H9 (cell line): ENCODE measurements at regions not wholly inside any gene's neighbourhood (a gene's known extent, or its start where the extent isn't known, plus 50 kb on each side); places are given as distances from the start of the nearest gene placed in this dataset.
"Not testable (repeated sequence)": the region's sequence is repeated elsewhere in the genome, so short reads cannot be mapped to it uniquely, and the experiment has no call there.

ENCODE experiments used
- DNase-seq: peaks from one replicate; pipeline ENCODE4 v3.0.0-alpha.2; 2017
- H2AFZ ChIP-seq: one replicate; pipeline ENCODE4 v1.6.1; 2013; ENCODE audit warnings: mild to moderate bottlenecking, low read length, control low read depth, moderate library complexity
- H2AK5ac ChIP-seq: 2 replicates; pipeline ENCODE4 v1.6.1; 2013; ENCODE audit warnings: low read length, control low read depth, mixed read lengths; ENCODE audit not compliant: insufficient read length
- H2BK120ac ChIP-seq: one replicate; pipeline ENCODE4 v1.6.1; 2013; ENCODE audit warnings: low read depth, mild to moderate bottlenecking, low read length, control low read depth, inconsistent platforms; ENCODE audit not compliant: poor library complexity, severe bottlenecking
- H2BK12ac ChIP-seq: 2 replicates; pipeline ENCODE4 v1.6.1; 2013; ENCODE audit warnings: low read length, control low read depth, mixed read lengths, low read depth; ENCODE audit not compliant: insufficient read length
- H2BK15ac ChIP-seq: 2 replicates; pipeline ENCODE4 v1.6.1; 2013; ENCODE audit warnings: low read depth, low read length, control low read depth
- H2BK20ac ChIP-seq: one replicate; pipeline ENCODE4 v1.6.1; 2013; ENCODE audit warnings: low read depth, mild to moderate bottlenecking, low read length, control low read depth, inconsistent platforms; ENCODE audit not compliant: poor library complexity, severe bottlenecking
- H2BK5ac ChIP-seq: 2 replicates; pipeline ENCODE4 v1.6.1; 2013; ENCODE audit warnings: low read length, control low read depth, mixed read lengths; ENCODE audit not compliant: insufficient read length
- H3K14ac ChIP-seq: 2 replicates; pipeline ENCODE4 v1.6.1; 2013; ENCODE audit warnings: low read length, control low read depth; ENCODE audit not compliant: insufficient read depth
- H3K18ac ChIP-seq: 2 replicates; pipeline ENCODE4 v1.6.1; 2013; ENCODE audit warnings: low read depth, mild to moderate bottlenecking, mixed read lengths, low read length, control low read depth; ENCODE audit not compliant: insufficient read length
- H3K23ac ChIP-seq: 2 replicates; pipeline ENCODE4 v1.6.1; 2013; ENCODE audit warnings: low read length, control low read depth, mixed read lengths, low read depth; ENCODE audit not compliant: insufficient read length
- H3K23me2 ChIP-seq: 2 replicates; pipeline ENCODE4 v1.6.1; 2013; ENCODE audit warnings: low read depth, mild to moderate bottlenecking, mixed read lengths, low read length, control low read depth; ENCODE audit not compliant: insufficient read length, poor library complexity, severe bottlenecking
- H3K27ac ChIP-seq: 2 replicates; pipeline ENCODE4 v1.5.1; 2013; ENCODE audit warnings: low read length, control low read depth, mixed read lengths, low read depth; ENCODE audit not compliant: insufficient read length
- H3K27me3 ChIP-seq: 2 replicates; pipeline ENCODE4 v1.6.1; 2013; ENCODE audit warnings: low read length, control low read depth, inconsistent platforms; ENCODE audit not compliant: insufficient read depth
- H3K4ac ChIP-seq: 2 replicates; pipeline ENCODE4 v1.6.1; 2013; ENCODE audit warnings: low read depth, mild to moderate bottlenecking, control low read depth, inconsistent platforms, low read length, moderate library complexity
- H3K4me1 ChIP-seq: 2 replicates; pipeline ENCODE4 v1.6.1; 2013; ENCODE audit warnings: low read length, control low read depth, inconsistent platforms; ENCODE audit not compliant: insufficient read depth
- H3K4me2 ChIP-seq: 2 replicates; pipeline ENCODE4 v1.6.1; 2013; ENCODE audit warnings: low read length, control low read depth, mixed read lengths; ENCODE audit not compliant: insufficient read length, insufficient read depth
- H3K56ac ChIP-seq: 2 replicates; pipeline ENCODE4 v1.6.1; 2013; ENCODE audit warnings: low read depth, mild to moderate bottlenecking, mixed read lengths, low read length, control low read depth; ENCODE audit not compliant: insufficient read length
- H3K79me1 ChIP-seq: 2 replicates; pipeline ENCODE4 v1.6.1; 2013; ENCODE audit warnings: low read depth, mild to moderate bottlenecking, moderate library complexity, low read length, control low read depth, inconsistent platforms; ENCODE audit not compliant: insufficient read depth, poor library complexity, severe bottlenecking
- H3K79me2 ChIP-seq: 2 replicates; pipeline ENCODE4 v1.6.1; 2013; ENCODE audit warnings: low read length, control low read depth, inconsistent platforms; ENCODE audit not compliant: insufficient read depth
- H3K9ac ChIP-seq: 2 replicates; pipeline ENCODE4 v1.6.1; 2013; ENCODE audit warnings: low read length, control low read depth, mixed read lengths; ENCODE audit not compliant: insufficient read length; ENCODE audit errors: extremely low read depth
- H3K9me3 ChIP-seq: one replicate; pipeline ENCODE4 v1.6.1; 2013; ENCODE audit warnings: low read depth, low read length, inconsistent platforms; ENCODE audit not compliant: control insufficient read depth
- H3T11ph ChIP-seq: one replicate; pipeline ENCODE4 v1.6.1; 2013; ENCODE audit warnings: mild to moderate bottlenecking, low read length, control low read depth, inconsistent platforms
- H4K20me1 ChIP-seq: one replicate; pipeline ENCODE4 v1.6.1; 2013; ENCODE audit not compliant: control insufficient read depth, insufficient read length, insufficient read depth
- H4K5ac ChIP-seq: 2 replicates; pipeline ENCODE4 v1.6.1; 2013; ENCODE audit warnings: low read depth, mild to moderate bottlenecking, mixed read lengths, low read length, control low read depth; ENCODE audit not compliant: insufficient read length
- H4K8ac ChIP-seq: replicated peaks from 2 replicates; pipeline ENCODE4 v1.6.1; 2013; ENCODE audit warnings: low read length, control low read depth, mixed read lengths, low read depth; ENCODE audit not compliant: insufficient read length
- H4K91ac ChIP-seq: 2 replicates; pipeline ENCODE4 v1.6.1; 2013; ENCODE audit warnings: low read depth, mild to moderate bottlenecking, moderate library complexity, mixed read lengths, low read length, control low read depth; ENCODE audit not compliant: insufficient read length
- H3K27ac Mint-ChIP-seq, 3 experiments: 2 replicates in 2 of 3; 3 replicates in 1 of 3; pipeline ENCODE4 v1.8.0; 2020 to 2021; ENCODE audit warnings: mixed read lengths in 3 of 3, mild to moderate bottlenecking in 1 of 3, moderate library complexity in 1 of 3
- H3K27me3 Mint-ChIP-seq: 2 replicates; pipeline ENCODE4 v1.8.0; 2021; ENCODE audit warnings: low read depth, mild to moderate bottlenecking, moderate library complexity, mixed read lengths
- H3K36me3 Mint-ChIP-seq, 3 experiments: 2 replicates in 2 of 3; 3 replicates in 1 of 3; pipeline ENCODE4 v1.8.0; 2020 to 2021; ENCODE audit warnings: low read depth in 3 of 3, mixed read lengths in 3 of 3; ENCODE audit not compliant: insufficient read depth in 1 of 3
- H3K4me1 Mint-ChIP-seq, 2 experiments: 2 replicates each; pipeline ENCODE4 v1.8.0; 2020; ENCODE audit warnings: mixed read lengths in 2 of 2
- H3K4me3 Mint-ChIP-seq, 2 experiments: 2 replicates in 1 of 2; 3 replicates in 1 of 2; pipeline ENCODE4 v1.8.0; 2020 to 2021; ENCODE audit warnings: mild to moderate bottlenecking in 2 of 2, mixed read lengths in 2 of 2, moderate library complexity in 1 of 2
- H3K9me3 Mint-ChIP-seq, 2 experiments: 2 replicates in 1 of 2; 3 replicates in 1 of 2; pipeline ENCODE4 v1.8.0; 2020; ENCODE audit warnings: mild to moderate bottlenecking in 2 of 2, mixed read lengths in 2 of 2, moderate library complexity in 1 of 2
- CTCF ChIP-seq: fragments of 200-600 bp; sonication (generic); conservative IDR thresholded peaks from 3 replicates; pipeline ENCODE4 v1.8.0; 2021; ENCODE audit warnings: antibody characterized with exemption, mild to moderate bottlenecking
- WGBS: extraction: QIAGEN DNeasy Blood & Tissue Kit; methylation state at CpG from one replicate; pipeline ENCODE4 v1.1.7; 2013; ENCODE audit warnings: missing lambda C conversion rate, low lambda C conversion rate, mixed read lengths; ENCODE audit not compliant: insufficient read length; ENCODE audit errors: extremely low coverage; 5-methylcytosine and 5-hydroxymethylcytosine counted together

- H4K91ac ChIP-seq, result no peak overlapping the region
- Mint-ChIP-seq H3K4me1 (no peaks in the 10 kb centered on the region), H3K9me3 (no peaks in the 10 kb centered on the region), H3K27ac (no peak overlapping the region), H3K36me3 (no peaks in the 10 kb centered on the region), H3K27me3 (no peaks in the 10 kb centered on the region), H3K4me3 (no peak overlapping the region)
- H3K23ac ChIP-seq, result no peak overlapping the region
- no peak overlapping the region for H3K9ac ChIP-seq
- no peak overlapping the region for H2BK15ac ChIP-seq
- no peaks in the 10 kb centered on the region for H3K4me1 ChIP-seq
- H3K27me3 ChIP-seq, result no peaks in the 10 kb centered on the region
- no peak overlapping the region for H3K56ac ChIP-seq
- H3K27ac ChIP-seq, result no peak overlapping the region
- no peak overlapping the region for H3K4me2 ChIP-seq
- H3K9me3 ChIP-seq, result no peaks in the 10 kb centered on the region
- DNase-seq, result no peak
- no peaks in the 10 kb centered on the region for H4K20me1 ChIP-seq
- no peaks in the 10 kb centered on the region for H3K23me2 ChIP-seq
- H2AK5ac ChIP-seq, result no peak overlapping the region
- TF ChIP-seq CTCF, result no peak
- H2BK12ac ChIP-seq, result no peak overlapping the region
- H3K4ac ChIP-seq, result no peak overlapping the region
- no CpG with 5 or more reads among the region's 3 CpGs for WGBS
- no peak overlapping the region for H3K18ac ChIP-seq
- H2AFZ ChIP-seq, result no peak overlapping the region
- no peak overlapping the region for H3K14ac ChIP-seq
- no peak overlapping the region for H4K8ac ChIP-seq
- no peak overlapping the region for H2BK20ac ChIP-seq
- no peak overlapping the region for H3T11ph ChIP-seq
- no peak overlapping the region for H4K5ac ChIP-seq
- no peaks in the 10 kb centered on the region for H3K79me2 ChIP-seq
- no peak overlapping the region for H2BK5ac ChIP-seq
- H3K79me1 ChIP-seq, result no peaks in the 10 kb centered on the region
- no peak overlapping the region for H2BK120ac ChIP-seq
Measured at GRCh38 chr5:96198356-96199058, 234.5 kb downstream of the PCSK1 start.

- H3K4me3 Mint-ChIP-seq, H3K14ac ChIP-seq, H3K56ac ChIP-seq, H2BK120ac ChIP-seq, H4K5ac ChIP-seq, H3K4me2 ChIP-seq, H3K36me3 Mint-ChIP-seq, H3K27me3 ChIP-seq, H3K9me3 Mint-ChIP-seq, H3K4ac ChIP-seq, DNase-seq, H3T11ph ChIP-seq, H2AK5ac ChIP-seq, H4K8ac ChIP-seq, H2BK5ac ChIP-seq, H2BK20ac ChIP-seq, H3K9ac ChIP-seq, H3K27ac Mint-ChIP-seq, H2BK12ac ChIP-seq, H3K23ac ChIP-seq, H3K18ac ChIP-seq, H4K20me1 ChIP-seq, H2BK15ac ChIP-seq, H3K9me3 ChIP-seq, H3K27me3 Mint-ChIP-seq, H3K4me1 Mint-ChIP-seq, H4K91ac ChIP-seq, H3K27ac ChIP-seq, H3K79me1 ChIP-seq, H3K4me1 ChIP-seq, H3K79me2 ChIP-seq, H2AFZ ChIP-seq, H3K23me2 ChIP-seq: not testable (repeated sequence)
- no CpG with 5 or more reads among the region's 3 CpGs for WGBS
Measured at GRCh38 chr5:96197767-96198166, 235.3 kb downstream of the PCSK1 start.
